Omental fat pad (tissue), 3 donors: ENCODE measurements at regions not wholly inside any gene's neighbourhood (a gene's known extent, or its start where the extent isn't known, plus 50 kb on each side); places are given as distances from the start of the nearest gene placed in this dataset.
"Not testable (repeated sequence)": the region's sequence is repeated elsewhere in the genome, so short reads cannot be mapped to it uniquely, and the experiment has no call there.

ENCODE experiments used
- ATAC-seq: fragments of 150-250 bp; one replicate; pipeline ENCODE4 v1.9.1; 2016; ENCODE audit warnings: mild to moderate bottlenecking, moderate library complexity; ENCODE audit not compliant: low FRiP score
- DNase-seq: peaks from one replicate; pipeline ENCODE4 v3.0.0-alpha.2; 2019; ENCODE audit warnings: low spot score
- TF ChIP-seq, protein P1 (sequence below), 3 donors: fragments of 450-650 bp; IDR thresholded peaks; one replicate each; pipeline ENCODE4 v1.5.1; 2016 to 2017; ENCODE audit warnings: antibody characterized with exemption in 3 of 3, mild to moderate bottlenecking in 3 of 3, moderate library complexity in 2 of 3

DNA sequence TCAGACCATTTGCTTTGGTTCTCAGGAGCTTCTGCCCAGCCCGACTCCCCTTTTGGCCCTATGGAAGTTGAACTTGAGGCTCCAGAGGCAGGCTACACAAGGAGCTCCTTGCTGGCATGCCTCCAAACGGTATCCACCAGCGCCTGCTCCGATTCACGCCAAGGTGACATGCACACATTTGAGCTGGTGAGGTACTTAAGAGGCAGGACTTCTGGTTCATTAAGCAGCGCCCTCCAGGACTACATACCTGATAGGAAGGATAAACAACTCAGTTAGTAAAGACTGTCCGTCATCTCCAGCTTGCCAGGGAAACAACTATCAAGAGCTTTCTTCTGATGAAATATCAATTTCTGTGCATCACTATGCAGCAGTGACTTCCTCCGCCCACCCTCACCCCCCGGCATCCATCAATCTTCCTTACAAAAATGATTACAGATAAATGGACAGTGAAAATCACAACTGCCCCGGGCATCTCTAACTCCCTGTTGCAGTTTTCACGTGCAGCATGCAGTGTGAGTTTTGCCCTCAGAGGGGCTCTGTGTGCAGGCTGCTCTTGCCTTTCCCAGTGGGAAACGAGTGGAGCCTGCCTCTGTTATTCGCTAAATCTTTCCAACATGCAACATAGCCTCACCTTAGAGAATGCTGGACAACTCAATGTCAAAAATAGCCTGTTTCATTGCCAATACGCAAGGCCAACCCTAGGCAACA lies 122.9 kb downstream of the ARRDC4 start:
- TF ChIP-seq, protein P1, sequence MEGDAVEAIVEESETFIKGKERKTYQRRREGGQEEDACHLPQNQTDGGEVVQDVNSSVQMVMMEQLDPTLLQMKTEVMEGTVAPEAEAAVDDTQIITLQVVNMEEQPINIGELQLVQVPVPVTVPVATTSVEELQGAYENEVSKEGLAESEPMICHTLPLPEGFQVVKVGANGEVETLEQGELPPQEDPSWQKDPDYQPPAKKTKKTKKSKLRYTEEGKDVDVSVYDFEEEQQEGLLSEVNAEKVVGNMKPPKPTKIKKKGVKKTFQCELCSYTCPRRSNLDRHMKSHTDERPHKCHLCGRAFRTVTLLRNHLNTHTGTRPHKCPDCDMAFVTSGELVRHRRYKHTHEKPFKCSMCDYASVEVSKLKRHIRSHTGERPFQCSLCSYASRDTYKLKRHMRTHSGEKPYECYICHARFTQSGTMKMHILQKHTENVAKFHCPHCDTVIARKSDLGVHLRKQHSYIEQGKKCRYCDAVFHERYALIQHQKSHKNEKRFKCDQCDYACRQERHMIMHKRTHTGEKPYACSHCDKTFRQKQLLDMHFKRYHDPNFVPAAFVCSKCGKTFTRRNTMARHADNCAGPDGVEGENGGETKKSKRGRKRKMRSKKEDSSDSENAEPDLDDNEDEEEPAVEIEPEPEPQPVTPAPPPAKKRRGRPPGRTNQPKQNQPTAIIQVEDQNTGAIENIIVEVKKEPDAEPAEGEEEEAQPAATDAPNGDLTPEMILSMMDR (IDR thresholded peaks at IDR 0.05): no peak
- DNase-seq (no peak), ATAC-seq (no peak)

GRCh38 chr15:98085003-98085639 lies 124.6 kb downstream of the ARRDC4 start:
- no peak for DNase-seq
- ATAC-seq: no peak
- TF ChIP-seq, protein P1 (IDR thresholded peaks at IDR 0.05): peak in 1 of 3 donors; percentile 62

DNA sequence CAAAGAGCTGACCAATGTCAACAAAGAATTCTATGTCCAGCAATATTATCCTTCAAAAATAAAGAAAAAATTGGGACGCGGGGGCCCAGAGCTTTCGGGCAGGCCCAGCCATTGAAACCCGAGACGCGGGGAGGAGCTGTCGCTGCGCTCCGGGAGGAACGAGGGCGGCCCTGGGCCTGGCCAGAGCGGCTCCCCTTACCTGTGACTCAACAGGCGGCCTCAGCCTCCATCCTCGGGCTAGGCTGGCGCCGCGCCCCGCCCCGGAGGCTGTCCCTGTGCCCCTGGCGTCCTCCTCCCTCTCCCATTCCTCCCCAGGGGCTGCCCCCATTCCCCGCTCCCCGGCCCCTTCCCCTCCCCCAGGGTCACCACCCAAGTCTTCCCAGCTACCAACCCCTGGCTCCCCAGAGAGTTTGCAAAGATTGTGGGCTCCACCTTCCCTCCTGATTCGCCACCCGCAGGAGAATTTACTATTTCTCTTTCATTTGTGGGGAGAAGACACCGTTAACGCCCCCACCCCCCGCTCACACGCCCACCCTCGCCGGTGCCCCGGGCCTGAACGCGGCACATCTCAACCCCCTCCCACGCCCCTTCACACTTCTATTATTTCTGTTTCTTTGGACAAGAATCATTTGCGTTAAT lies 127.9 kb downstream of the ARRDC4 start:
- ATAC-seq: peak; percentile 91
- not testable (repeated sequence) for DNase-seq

GRCh38 chr15:98089352-98089751 lies 128.8 kb downstream of the ARRDC4 start:
- not testable (repeated sequence) for ATAC-seq

GRCh38 chr15:98097986-98098385 lies 137.5 kb downstream of the ARRDC4 start:
- ATAC-seq: not testable (repeated sequence)

More at GRCh38 chr15:98089352-98089751, 128.8 kb downstream of the ARRDC4 start:
- DNase-seq: not testable (repeated sequence)

DNA sequence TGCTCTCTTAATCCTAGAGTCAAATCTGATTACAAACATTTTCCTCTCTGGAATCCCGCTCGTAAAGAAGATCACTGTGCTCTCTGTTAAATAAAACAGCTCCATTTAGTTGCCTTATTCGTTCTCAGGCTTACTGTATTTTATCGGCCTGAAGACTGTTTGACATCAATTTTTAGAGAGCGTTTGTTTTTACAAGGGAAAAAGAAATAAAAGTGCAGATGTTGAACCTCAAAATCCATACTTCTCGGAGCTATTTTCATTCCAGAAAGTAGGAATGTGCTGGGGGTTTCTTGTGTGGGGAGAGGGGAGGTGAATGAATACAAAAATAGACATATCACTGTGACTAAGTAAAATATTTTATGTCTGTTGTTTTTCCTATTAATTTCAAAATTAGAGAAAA lies 140.1 kb downstream of the ARRDC4 start:
- ATAC-seq, DNase-seq: not testable (repeated sequence)

More at GRCh38 chr15:98097986-98098385, 137.5 kb downstream of the ARRDC4 start:
- DNase-seq: not testable (repeated sequence)

DNA sequence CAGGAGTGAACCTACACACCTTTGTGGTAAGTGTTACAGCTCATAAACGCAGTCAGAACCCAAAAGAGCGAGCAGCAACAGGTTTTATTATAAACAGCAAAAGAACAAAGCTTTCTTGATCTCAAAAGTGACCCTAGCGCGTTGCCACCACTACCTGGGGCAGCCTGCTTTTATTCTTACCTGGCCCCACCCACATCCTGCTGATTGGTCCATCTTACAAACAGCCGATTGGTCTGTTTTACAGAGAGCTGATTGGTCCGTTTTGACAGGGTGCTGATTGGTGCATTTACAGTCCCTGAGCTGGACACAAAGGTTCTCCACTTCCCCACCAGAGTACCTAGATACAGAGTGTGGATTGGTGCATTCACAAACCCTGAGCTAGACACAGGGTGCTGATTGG lies 143.1 kb downstream of the ARRDC4 start:
- ATAC-seq (no peak), DNase-seq (no peak)
- TF ChIP-seq, protein P1 (IDR thresholded peaks at IDR 0.05): no peak

GRCh38 chr15:98104386-98105151 lies 144.1 kb downstream of the ARRDC4 start:
- ATAC-seq, DNase-seq: not testable (repeated sequence)

DNA sequence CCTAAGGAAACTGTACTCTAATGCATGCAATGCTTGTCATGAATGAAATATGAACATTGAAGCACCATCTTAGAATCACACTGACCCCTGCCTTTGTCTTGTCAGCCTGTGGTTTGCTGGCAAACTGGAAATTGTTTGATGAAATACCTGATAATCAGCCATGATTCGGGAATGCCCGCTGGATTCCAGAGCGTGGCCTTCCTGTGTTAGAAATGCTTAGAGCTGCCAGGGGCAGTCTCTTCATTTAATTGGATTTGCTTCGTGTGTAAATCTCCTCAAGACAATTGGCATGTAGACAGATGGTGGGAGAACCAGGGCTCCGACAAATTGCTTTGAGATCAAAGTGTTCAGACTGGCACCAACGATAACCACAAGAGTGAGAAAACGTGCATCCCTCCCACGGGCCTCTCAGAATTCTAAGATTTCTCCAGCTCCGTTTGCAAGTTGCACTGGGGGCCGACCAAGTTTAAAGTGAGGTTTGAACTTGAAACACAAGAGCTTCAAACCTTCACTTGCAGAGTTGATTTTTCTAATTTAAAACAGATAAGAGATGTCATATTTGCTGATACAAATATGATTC lies 146.2 kb downstream of the ARRDC4 start:
- DNase-seq, ATAC-seq: not testable (repeated sequence)
